ENCODE measurements at regions not wholly inside any gene's neighbourhood (a gene's known extent, or its start where the extent isn't known, plus 50 kb on each side); places are given as distances from the start of the nearest gene placed in this dataset.

DNA sequence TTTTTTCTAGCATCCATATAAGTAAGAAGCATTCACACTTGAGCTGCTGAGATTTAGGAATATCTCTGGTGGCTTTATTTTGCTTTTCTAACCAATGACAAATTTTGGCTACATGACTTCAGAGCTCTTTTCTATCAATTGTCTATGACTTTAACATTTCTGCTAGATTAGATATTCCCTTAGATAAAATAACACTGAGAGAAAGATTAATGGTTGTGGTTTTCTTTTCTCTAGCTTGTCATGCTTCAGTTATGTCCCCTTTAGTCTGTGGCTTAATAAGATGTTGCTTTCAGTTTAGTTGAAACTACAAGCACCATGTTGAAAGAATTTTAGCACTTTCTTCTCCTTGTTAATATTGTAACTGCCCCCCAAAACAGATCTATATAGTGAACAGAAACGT lies 665.6 kb upstream of the CCDC54 start:
- WGBS: 19% methylated on average over 1 of the region's 1 CpG
- no peaks in the 10 kb centered on the region for H3K36me3 ChIP-seq

DNA sequence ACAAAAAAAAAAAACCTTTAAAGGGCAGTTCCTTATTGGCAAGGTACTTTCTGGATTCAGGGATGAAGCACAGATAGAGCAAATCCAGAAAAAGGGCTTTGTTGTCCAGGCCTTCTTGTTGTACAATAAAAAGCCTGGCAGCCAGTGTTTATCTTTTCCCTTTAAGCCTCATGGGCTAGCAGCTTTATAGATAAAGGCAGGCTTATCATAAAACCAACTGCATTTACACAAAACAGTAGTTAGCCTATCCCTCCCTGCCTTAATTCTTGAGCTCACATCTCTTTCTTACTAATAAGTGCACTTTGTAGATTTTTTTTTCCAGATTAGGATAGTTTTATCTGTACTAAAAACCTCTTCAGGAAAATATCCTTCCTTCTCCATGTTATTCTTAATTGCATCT lies 662.8 kb upstream of the CCDC54 start:
- H3K27me3 ChIP-seq: no peaks in the 10 kb centered on the region
- intact Hi-C loops (cut with DNase I): no loop called here
- H3K4me3 ChIP-seq: no peak overlapping the region
- H3K36me3 ChIP-seq: no peaks in the 10 kb centered on the region
- TF ChIP-seq POLR2AphosphoS5 (IDR thresholded peaks at IDR 0.05): no peak
- TF ChIP-seq, protein P1, sequence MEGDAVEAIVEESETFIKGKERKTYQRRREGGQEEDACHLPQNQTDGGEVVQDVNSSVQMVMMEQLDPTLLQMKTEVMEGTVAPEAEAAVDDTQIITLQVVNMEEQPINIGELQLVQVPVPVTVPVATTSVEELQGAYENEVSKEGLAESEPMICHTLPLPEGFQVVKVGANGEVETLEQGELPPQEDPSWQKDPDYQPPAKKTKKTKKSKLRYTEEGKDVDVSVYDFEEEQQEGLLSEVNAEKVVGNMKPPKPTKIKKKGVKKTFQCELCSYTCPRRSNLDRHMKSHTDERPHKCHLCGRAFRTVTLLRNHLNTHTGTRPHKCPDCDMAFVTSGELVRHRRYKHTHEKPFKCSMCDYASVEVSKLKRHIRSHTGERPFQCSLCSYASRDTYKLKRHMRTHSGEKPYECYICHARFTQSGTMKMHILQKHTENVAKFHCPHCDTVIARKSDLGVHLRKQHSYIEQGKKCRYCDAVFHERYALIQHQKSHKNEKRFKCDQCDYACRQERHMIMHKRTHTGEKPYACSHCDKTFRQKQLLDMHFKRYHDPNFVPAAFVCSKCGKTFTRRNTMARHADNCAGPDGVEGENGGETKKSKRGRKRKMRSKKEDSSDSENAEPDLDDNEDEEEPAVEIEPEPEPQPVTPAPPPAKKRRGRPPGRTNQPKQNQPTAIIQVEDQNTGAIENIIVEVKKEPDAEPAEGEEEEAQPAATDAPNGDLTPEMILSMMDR (IDR thresholded peaks at IDR 0.05): no peak
- peaks cover 0 to 10% (median 0%) of the 10 kb centered on the region in 4 donors for H3K9me3 ChIP-seq
- no peaks in the 10 kb centered on the region for H3K4me1 ChIP-seq
- DNase-seq (ENCODE audit: extremely low spot score): no peak
- no peak overlapping the region for H3K27ac ChIP-seq (replicated peaks in 1 of 4)

More for the DNA sequence above, 665.6 kb upstream of the CCDC54 start:
- intact Hi-C loops (cut with DNase I): no loop called here
- Histone ChIP-seq H3K9me3 (peaks cover 0 to 10% (median 0%) of the 10 kb centered on the region in 4 donors), H3K27me3 (no peaks in the 10 kb centered on the region), H3K27ac (replicated peaks in 1 of 4) (no peak overlapping the region), H3K4me3 (no peak overlapping the region), H3K4me1 (no peaks in the 10 kb centered on the region)
- no peak for TF ChIP-seq POLR2A (IDR thresholded peaks at IDR 0.05; ENCODE audit: low read depth)
- TF ChIP-seq POLR2AphosphoS5 (IDR thresholded peaks at IDR 0.05): no peak
- TF ChIP-seq EP300 (IDR thresholded peaks at IDR 0.05): no peak
- TF ChIP-seq, protein P1 (IDR thresholded peaks at IDR 0.05): no peak
- DNase-seq (ENCODE audit: extremely low spot score): no peak

DNA sequence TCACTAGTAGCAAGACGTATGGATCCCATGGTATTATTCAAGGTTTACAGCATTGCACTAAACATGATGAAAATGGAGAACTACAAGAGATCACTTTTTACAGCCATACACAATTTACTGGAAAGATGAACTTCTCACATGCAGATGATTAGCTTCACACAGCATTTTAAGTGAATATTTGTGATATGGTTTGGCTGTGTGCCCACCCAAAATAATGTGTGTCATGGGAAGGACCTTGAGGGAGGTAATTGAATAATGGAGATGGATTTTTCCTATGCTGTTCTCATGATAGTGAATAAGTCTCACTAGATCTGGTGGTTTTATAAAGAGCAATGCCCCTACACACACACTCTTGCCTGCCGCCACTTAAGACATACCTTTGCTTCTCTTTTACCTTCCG lies 662.0 kb upstream of the CCDC54 start:
- H3K27ac ChIP-seq (replicated peaks in 1 of 4): no peak overlapping the region
- WGBS: 92% methylated on average over 3 of the region's 3 CpGs

DNA sequence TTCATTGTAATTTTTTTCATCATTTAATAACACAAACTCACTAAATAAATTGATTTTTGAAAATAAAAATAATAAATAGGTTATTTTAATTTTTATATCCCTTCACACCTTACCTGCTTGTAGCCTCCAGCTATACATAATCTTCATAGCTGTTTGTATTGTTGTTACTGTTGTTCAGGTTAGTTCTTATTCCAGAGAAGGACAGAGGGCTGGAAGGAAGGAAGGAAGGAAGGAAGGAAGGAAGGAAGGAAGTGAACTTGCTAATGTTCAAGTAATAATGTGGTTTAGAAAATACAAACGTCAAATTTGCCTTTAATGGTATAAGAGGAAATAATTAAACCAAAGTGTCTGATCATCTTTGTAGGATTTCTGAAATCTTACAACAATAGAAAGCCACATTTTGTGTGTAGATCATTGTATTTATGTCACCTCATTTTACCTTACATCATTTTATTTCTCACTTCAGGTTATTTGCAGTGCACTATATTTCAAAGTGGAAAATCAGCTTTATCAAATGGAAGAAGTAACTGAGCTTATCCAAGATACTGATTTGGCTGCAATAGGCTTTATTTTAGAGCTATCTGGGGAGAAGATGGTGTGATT lies 660.0 kb upstream of the CCDC54 start:
- TF ChIP-seq, protein P1 (IDR thresholded peaks at IDR 0.05): no peak
- no peak for TF ChIP-seq POLR2AphosphoS5 (IDR thresholded peaks at IDR 0.05)
- no peak for TF ChIP-seq POLR2A (IDR thresholded peaks at IDR 0.05; ENCODE audit: low read depth)
- no peak for TF ChIP-seq EP300 (IDR thresholded peaks at IDR 0.05)
- no peaks in the 10 kb centered on the region for H3K4me1 ChIP-seq
- no peaks in the 10 kb centered on the region for H3K36me3 ChIP-seq
- no peak overlapping the region for H3K27ac ChIP-seq (replicated peaks in 1 of 4)
- peaks cover 0 to 10% (median 0%) of the 10 kb centered on the region in 4 donors for H3K9me3 ChIP-seq
- intact Hi-C loops (cut with DNase I): no loop called here
- WGBS: 54% methylated on average over 1 of the region's 1 CpG
- DNase-seq (ENCODE audit: extremely low spot score): no peak
- no peak overlapping the region for H3K4me3 ChIP-seq
- H3K27me3 ChIP-seq: no peaks in the 10 kb centered on the region

More for the DNA sequence above, 662.0 kb upstream of the CCDC54 start:
- Histone ChIP-seq H3K27me3 (no peaks in the 10 kb centered on the region), H3K4me1 (no peaks in the 10 kb centered on the region), H3K36me3 (no peaks in the 10 kb centered on the region), H3K4me3 (no peak overlapping the region), H3K9me3 (peaks cover 0 to 10% (median 0%) of the 10 kb centered on the region in 4 donors)
- intact Hi-C loops (cut with DNase I): no loop called here
- DNase-seq (ENCODE audit: extremely low spot score): no peak
- no peak for TF ChIP-seq POLR2AphosphoS5 (IDR thresholded peaks at IDR 0.05)
- TF ChIP-seq, protein P1 (IDR thresholded peaks at IDR 0.05): no peak
- no peak for TF ChIP-seq POLR2A (IDR thresholded peaks at IDR 0.05; ENCODE audit: low read depth)
- TF ChIP-seq EP300 (IDR thresholded peaks at IDR 0.05): no peak

DNA sequence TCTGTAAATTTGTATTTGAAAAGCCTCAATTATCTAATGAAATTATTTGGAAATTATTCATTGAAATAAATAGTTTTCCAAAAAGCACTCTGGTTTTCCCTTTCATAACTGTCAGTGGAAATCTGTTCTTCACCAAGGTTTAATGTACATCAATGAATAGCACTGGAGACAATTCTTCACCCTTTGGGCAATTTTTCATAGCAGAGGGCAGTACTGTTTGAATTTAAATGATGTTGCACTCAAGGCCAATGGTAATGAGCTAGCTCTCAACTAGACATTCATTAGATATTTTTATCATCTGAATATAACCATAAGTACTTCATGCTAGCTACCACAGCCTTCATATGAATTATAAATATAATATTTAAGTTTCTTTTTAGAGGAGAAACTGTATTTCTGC lies 658.2 kb upstream of the CCDC54 start:
- Histone ChIP-seq H3K27ac (replicated peaks in 1 of 4) (no peak overlapping the region), H3K9me3 (peaks cover 0 to 10% (median 0%) of the 10 kb centered on the region in 4 donors), H3K4me1 (no peaks in the 10 kb centered on the region), H3K27me3 (no peaks in the 10 kb centered on the region), H3K4me3 (no peak overlapping the region), H3K36me3 (no peaks in the 10 kb centered on the region)
- TF ChIP-seq, protein P1 (IDR thresholded peaks at IDR 0.05): no peak
- TF ChIP-seq POLR2A (IDR thresholded peaks at IDR 0.05; ENCODE audit: low read depth) (no peak), EP300 (IDR thresholded peaks at IDR 0.05) (no peak), POLR2AphosphoS5 (IDR thresholded peaks at IDR 0.05) (no peak)
- intact Hi-C loops (cut with DNase I): no loop called here
- DNase-seq (ENCODE audit: extremely low spot score): no peak

All from esophagus muscularis mucosa (tissue), 4 donors.